ENCODE measurements at regions not wholly inside any gene's neighbourhood (a gene's known extent, or its start where the extent isn't known, plus 50 kb on each side); places are given as distances from the start of the nearest gene placed in this dataset.

DNA sequence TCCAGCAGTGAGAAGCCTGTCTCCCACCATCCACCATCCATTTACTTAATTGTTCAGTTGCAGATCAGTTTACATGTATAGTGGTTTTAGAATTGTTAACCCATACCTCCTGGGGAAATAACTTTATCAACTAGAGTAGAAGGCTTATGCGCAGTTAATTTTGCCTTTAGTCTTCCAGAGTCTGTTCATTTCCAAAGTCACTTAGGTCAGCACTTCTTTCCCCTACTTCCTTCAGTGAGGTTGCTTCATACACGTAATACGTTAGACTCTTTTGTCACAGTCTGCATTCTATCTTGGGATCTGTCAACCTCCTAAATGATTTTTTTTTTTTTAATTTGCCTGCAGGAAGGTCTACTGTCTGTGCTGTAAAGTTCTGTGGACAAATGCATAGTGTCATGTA is 495.6 kb upstream of the ISX start:
- Histone ChIP-seq H3K4me1 (no peaks in the 10 kb centered on the region), H3K9me3 (no peaks in the 10 kb centered on the region), H3K27me3 (no peaks in the 10 kb centered on the region), H3K27ac (replicated peaks in 1 of 4) (no peak overlapping the region), H3K4me3 (no peak overlapping the region), H3K36me3 (no peaks in the 10 kb centered on the region)
- 60% methylated on average over 3 of the region's 3 CpGs for WGBS
- intact Hi-C loops (cut with DNase I), result no loop called here
- TF ChIP-seq, protein P1, sequence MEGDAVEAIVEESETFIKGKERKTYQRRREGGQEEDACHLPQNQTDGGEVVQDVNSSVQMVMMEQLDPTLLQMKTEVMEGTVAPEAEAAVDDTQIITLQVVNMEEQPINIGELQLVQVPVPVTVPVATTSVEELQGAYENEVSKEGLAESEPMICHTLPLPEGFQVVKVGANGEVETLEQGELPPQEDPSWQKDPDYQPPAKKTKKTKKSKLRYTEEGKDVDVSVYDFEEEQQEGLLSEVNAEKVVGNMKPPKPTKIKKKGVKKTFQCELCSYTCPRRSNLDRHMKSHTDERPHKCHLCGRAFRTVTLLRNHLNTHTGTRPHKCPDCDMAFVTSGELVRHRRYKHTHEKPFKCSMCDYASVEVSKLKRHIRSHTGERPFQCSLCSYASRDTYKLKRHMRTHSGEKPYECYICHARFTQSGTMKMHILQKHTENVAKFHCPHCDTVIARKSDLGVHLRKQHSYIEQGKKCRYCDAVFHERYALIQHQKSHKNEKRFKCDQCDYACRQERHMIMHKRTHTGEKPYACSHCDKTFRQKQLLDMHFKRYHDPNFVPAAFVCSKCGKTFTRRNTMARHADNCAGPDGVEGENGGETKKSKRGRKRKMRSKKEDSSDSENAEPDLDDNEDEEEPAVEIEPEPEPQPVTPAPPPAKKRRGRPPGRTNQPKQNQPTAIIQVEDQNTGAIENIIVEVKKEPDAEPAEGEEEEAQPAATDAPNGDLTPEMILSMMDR (IDR thresholded peaks at IDR 0.05), result no peak
- no peak for DNase-seq (ENCODE audit: extremely low spot score)

DNA sequence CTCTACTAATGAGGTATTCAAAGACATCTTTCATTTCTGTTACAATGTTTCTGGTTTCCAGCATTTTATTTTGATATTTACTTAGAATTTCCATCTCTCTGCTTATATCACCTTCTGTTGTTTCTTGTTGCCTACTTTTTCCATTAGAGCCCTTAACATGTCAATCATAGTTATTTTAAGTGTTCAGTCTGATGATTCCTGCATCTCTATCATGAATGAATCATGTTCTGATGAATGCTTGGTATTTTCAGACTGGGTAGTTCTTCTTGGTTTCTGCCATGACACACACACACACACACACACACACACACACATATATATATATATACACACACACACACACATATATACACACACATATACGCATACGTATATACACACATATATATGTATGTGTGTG is 486.4 kb upstream of the ISX start:
- no peak overlapping the region for H3K27ac ChIP-seq (replicated peaks in 1 of 4)
- DNase-seq (ENCODE audit: extremely low spot score), result no peak
- 100% methylated on average over 2 of the region's 2 CpGs for WGBS
- H3K9me3 ChIP-seq, result no peaks in the 10 kb centered on the region
- intact Hi-C loops (cut with DNase I), result no loop called here
- TF ChIP-seq, protein P1 (IDR thresholded peaks at IDR 0.05), result no peak
- TF ChIP-seq POLR2AphosphoS5 (IDR thresholded peaks at IDR 0.05) (no peak), POLR2A (IDR thresholded peaks at IDR 0.05; ENCODE audit: low read depth) (no peak), EP300 (IDR thresholded peaks at IDR 0.05) (no peak)
- no peak overlapping the region for H3K4me3 ChIP-seq
- H3K36me3 ChIP-seq, result no peaks in the 10 kb centered on the region
- no peaks in the 10 kb centered on the region for H3K4me1 ChIP-seq
- peaks cover 0 to 7% (median 0%) of the 10 kb centered on the region in 4 donors for H3K27me3 ChIP-seq

DNA sequence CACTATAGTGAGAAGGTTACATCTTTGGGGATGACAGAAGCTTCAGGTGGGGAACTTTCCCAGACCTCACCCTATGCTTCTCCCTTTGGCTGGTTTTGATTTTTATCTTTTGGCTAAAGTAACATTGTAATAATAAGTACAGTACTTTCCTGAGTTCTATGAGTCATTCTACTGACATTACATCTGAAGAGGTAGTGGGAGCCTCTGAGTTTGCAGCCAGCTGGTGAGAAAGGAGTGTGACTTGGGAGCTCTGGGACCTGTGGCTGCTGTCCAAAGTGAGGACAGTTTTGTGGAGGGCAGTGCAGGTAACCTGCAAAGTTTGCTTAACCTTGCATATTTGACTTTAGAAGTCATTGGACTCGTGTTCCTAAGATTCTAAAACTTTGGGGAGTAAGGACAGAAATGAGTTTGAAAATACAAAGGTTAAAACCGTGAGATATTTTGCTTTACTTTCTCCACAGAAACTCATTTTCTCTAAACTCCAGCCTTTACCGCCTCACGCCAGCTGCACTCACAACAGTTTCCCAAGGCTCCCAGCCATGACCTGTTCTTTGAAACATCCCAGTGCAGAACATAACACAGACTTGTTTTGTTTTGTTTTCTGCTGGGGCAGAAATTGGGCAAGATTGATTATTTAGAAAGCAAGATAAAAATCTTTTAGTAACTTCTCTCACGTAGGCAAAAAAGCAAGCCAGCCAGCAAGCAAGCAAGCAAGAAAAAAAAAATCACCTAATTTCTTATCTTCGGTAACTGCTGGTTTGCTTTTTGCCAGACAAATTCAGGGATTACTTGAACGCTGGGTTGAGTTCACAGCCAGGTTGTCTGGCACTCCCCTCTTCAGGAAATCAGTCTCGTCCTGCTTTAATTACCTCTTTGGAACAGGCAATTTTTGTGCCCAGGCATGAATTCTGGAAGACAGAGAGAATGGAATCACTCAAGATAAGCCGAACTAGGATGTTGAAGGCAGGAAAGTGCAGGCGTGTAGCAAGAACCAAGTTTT is 478.3 kb upstream of the ISX start:
- H3K27me3 ChIP-seq, result peaks cover 0 to 11% (median 0%) of the 10 kb centered on the region in 4 donors
- WGBS, result 22% methylated on average over 10 of the region's 10 CpGs
- no peak overlapping the region for H3K27ac ChIP-seq (replicated peaks in 1 of 4)
- no peak for DNase-seq (ENCODE audit: extremely low spot score)
- intact Hi-C loops (cut with DNase I), result no loop called here
- no peak for TF ChIP-seq POLR2A (IDR thresholded peaks at IDR 0.05; ENCODE audit: low read depth)
- no peaks in the 10 kb centered on the region for H3K4me1 ChIP-seq
- H3K36me3 ChIP-seq, result no peaks in the 10 kb centered on the region
- no peaks in the 10 kb centered on the region for H3K9me3 ChIP-seq
- no peak overlapping the region for H3K4me3 ChIP-seq

DNA sequence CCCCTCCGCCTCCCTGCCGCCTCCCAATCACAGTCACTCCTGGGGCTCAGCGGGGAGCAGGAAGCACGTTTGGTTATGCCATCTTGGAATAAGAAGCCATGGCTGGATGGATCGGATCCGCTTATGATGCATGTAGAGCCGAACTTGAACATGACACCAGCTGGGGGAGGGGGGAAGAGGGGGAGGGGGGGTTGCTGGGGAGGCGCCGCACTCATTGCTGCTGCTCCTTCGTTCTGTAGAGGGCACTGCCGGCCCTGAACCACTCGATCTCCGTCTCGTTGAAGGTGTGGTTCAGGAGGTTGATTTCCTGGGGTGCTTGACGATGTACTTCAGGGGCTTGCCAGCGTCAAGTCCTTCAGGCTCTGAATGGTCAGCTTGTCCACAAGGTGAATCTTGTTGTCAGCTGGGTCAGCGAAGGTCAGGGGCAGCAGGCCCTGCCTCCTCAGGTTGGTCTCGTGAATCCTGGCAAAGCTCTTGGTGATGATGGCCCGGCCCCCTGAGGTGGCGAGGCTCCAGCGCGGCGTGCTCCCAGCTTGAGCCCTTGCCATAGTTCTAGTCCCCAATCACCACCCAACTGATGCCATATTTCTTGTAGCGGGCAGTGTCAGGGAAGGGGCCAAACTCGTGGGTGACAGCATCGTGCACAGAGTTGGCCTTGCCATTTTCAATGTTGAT is 476.9 kb upstream of the ISX start:
- Histone ChIP-seq H3K4me3 (no peak overlapping the region), H3K27me3 (peaks cover 0 to 11% (median 0%) of the 10 kb centered on the region in 4 donors), H3K9me3 (peaks cover 0 to 4% (median 0%) of the 10 kb centered on the region in 4 donors), H3K36me3 (no peaks in the 10 kb centered on the region), H3K4me1 (no peaks in the 10 kb centered on the region), H3K27ac (replicated peaks in 1 of 4) (no peak overlapping the region)
- TF ChIP-seq POLR2AphosphoS5 (IDR thresholded peaks at IDR 0.05), result no peak
- intact Hi-C loops (cut with DNase I), result no loop called here
- WGBS, result 87% methylated on average over 14 of the region's 26 CpGs
- peak; percentile 85 for DNase-seq (ENCODE audit: extremely low spot score)

DNA sequence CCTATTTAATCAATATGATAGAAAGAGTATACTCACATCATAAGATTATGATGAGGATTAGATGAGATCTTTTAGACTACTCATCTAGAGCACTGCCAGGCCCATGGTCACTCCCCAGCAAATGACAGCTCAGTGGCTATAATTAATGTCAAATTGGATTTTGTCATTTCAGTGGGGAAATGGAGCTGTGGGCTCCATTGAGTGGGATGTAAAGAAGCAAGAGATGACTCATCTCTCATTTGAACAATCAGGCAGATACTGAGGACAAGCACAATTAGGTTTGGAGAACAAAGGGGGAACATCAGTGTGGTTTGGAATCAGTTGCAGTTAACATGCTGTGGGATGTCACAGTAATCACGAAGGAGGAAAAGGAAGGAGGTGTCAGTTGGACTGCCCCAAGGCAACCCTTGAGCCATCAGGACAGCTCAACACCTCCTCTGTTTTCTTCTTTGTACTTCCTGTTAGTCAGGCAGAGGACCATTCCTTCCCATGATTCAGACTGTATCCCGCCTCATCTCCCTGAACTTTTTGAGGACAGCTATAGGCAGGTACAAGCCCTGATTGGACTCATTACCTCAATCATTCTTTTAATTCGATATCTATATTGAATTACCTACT is 473.7 kb upstream of the ISX start:
- Histone ChIP-seq H3K4me1 (no peaks in the 10 kb centered on the region), H3K4me3 (no peak overlapping the region), H3K27me3 (peaks cover 0 to 18% (median 0%) of the 10 kb centered on the region in 4 donors), H3K36me3 (no peaks in the 10 kb centered on the region), H3K27ac (replicated peaks in 1 of 4) (no peak overlapping the region), H3K9me3 (peaks cover 0 to 4% (median 0%) of the 10 kb centered on the region in 4 donors)
- TF ChIP-seq, protein P1 (IDR thresholded peaks at IDR 0.05), result no peak
- TF ChIP-seq POLR2AphosphoS5 (IDR thresholded peaks at IDR 0.05) (no peak), POLR2A (IDR thresholded peaks at IDR 0.05; ENCODE audit: low read depth) (no peak), EP300 (IDR thresholded peaks at IDR 0.05) (no peak)
- no peak for DNase-seq (ENCODE audit: extremely low spot score)
- 67% methylated on average over 3 of the region's 3 CpGs for WGBS
- intact Hi-C loops (cut with DNase I), result no loop called here
